Ishikawa (cell line): ENCODE measurements at regions not wholly inside any gene's neighbourhood (a gene's known extent, or its start where the extent isn't known, plus 50 kb on each side); places are given as distances from the start of the nearest gene placed in this dataset.

Source experiments
- CEBPB ChIP-seq: IDR thresholded peaks from 2 replicates; pipeline ENCODE4 v1.6.1; 2012
- CREB1 ChIP-seq: IDR thresholded peaks from 2 replicates; pipeline ENCODE4 v1.6.1; 2012; ENCODE audit warnings: low read depth
- EGR1 ChIP-seq: IDR thresholded peaks from 2 replicates; pipeline ENCODE4 v1.6.1; 2012
- EP300 ChIP-seq: IDR thresholded peaks from 2 replicates; pipeline ENCODE4 v1.6.1; 2012; ENCODE audit warnings: borderline replicate concordance
- FOXM1 ChIP-seq: IDR thresholded peaks from 2 replicates; pipeline ENCODE4 v1.6.1; 2012; ENCODE audit warnings: low read depth, borderline replicate concordance
- NFIC ChIP-seq: IDR thresholded peaks from 2 replicates; pipeline ENCODE4 v1.6.1; 2012
- RAD21 ChIP-seq: IDR thresholded peaks from 2 replicates; pipeline ENCODE4 v1.6.1; 2012; ENCODE audit warnings: low read depth
- TAF1 ChIP-seq: IDR thresholded peaks from 2 replicates; pipeline ENCODE4 v1.6.1; 2012; ENCODE audit warnings: low read depth, mild to moderate bottlenecking
- TCF12 ChIP-seq: IDR thresholded peaks from 2 replicates; pipeline ENCODE4 v1.6.1; 2012; ENCODE audit warnings: low read depth
- TEAD4 ChIP-seq: IDR thresholded peaks from 2 replicates; pipeline ENCODE4 v1.6.1; 2012
- YY1 ChIP-seq: IDR thresholded peaks from 2 replicates; pipeline ENCODE4 v1.6.1; 2012; ENCODE audit warnings: low read depth
- ZBTB7A ChIP-seq: IDR thresholded peaks from 2 replicates; pipeline ENCODE4 v1.6.1; 2012; ENCODE audit warnings: low read depth
- TF ChIP-seq, protein P1 (sequence below): IDR thresholded peaks from 2 replicates; pipeline ENCODE4 v1.6.1; 2012
- TF ChIP-seq, protein P2 (sequence below): IDR thresholded peaks from 2 replicates; pipeline ENCODE4 v1.6.1; 2012
- TF ChIP-seq, protein P3 (sequence below): IDR thresholded peaks from 2 replicates; pipeline ENCODE4 v1.6.1; 2012; ENCODE audit warnings: low read depth, mild to moderate bottlenecking

DNA sequence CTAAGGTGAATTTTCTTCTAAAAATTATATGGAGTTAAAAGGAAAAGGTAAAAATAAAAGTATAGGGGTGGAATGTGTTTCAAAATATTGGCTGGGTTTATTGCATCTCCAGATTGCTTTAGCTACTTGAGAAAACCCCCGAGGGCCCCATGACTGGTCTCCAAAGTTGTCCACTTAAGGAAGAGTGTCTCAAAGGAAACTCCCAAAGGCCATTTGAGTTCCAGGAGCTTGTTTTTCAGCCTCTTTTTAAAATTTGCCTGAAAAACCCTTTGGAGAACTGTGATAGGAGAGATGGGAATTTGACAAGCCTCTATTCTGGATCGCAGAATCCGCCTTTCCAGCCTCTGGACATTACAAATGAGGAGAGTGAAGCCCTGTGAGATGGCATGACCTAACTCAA, 225.6 kb downstream of the ZNF326 start:
- TF ChIP-seq TCF12, result no peak
- TF ChIP-seq YY1, result no peak
- no peak for TF ChIP-seq CEBPB
- TF ChIP-seq, protein P1, sequence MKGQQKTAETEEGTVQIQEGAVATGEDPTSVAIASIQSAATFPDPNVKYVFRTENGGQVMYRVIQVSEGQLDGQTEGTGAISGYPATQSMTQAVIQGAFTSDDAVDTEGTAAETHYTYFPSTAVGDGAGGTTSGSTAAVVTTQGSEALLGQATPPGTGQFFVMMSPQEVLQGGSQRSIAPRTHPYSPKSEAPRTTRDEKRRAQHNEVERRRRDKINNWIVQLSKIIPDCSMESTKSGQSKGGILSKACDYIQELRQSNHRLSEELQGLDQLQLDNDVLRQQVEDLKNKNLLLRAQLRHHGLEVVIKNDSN, result no peak
- TF ChIP-seq, protein P2, sequence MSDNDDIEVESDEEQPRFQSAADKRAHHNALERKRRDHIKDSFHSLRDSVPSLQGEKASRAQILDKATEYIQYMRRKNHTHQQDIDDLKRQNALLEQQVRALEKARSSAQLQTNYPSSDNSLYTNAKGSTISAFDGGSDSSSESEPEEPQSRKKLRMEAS, result no peak
- no peak for TF ChIP-seq CREB1
- TF ChIP-seq TEAD4, result no peak
- TF ChIP-seq NFIC, result no peak
- no peak for TF ChIP-seq ZBTB7A
- no peak for TF ChIP-seq EP300
- TF ChIP-seq RAD21, result no peak
- TF ChIP-seq, protein P3, sequence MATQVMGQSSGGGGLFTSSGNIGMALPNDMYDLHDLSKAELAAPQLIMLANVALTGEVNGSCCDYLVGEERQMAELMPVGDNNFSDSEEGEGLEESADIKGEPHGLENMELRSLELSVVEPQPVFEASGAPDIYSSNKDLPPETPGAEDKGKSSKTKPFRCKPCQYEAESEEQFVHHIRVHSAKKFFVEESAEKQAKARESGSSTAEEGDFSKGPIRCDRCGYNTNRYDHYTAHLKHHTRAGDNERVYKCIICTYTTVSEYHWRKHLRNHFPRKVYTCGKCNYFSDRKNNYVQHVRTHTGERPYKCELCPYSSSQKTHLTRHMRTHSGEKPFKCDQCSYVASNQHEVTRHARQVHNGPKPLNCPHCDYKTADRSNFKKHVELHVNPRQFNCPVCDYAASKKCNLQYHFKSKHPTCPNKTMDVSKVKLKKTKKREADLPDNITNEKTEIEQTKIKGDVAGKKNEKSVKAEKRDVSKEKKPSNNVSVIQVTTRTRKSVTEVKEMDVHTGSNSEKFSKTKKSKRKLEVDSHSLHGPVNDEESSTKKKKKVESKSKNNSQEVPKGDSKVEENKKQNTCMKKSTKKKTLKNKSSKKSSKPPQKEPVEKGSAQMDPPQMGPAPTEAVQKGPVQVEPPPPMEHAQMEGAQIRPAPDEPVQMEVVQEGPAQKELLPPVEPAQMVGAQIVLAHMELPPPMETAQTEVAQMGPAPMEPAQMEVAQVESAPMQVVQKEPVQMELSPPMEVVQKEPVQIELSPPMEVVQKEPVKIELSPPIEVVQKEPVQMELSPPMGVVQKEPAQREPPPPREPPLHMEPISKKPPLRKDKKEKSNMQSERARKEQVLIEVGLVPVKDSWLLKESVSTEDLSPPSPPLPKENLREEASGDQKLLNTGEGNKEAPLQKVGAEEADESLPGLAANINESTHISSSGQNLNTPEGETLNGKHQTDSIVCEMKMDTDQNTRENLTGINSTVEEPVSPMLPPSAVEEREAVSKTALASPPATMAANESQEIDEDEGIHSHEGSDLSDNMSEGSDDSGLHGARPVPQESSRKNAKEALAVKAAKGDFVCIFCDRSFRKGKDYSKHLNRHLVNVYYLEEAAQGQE, result no peak
- no peak for TF ChIP-seq EGR1

DNA sequence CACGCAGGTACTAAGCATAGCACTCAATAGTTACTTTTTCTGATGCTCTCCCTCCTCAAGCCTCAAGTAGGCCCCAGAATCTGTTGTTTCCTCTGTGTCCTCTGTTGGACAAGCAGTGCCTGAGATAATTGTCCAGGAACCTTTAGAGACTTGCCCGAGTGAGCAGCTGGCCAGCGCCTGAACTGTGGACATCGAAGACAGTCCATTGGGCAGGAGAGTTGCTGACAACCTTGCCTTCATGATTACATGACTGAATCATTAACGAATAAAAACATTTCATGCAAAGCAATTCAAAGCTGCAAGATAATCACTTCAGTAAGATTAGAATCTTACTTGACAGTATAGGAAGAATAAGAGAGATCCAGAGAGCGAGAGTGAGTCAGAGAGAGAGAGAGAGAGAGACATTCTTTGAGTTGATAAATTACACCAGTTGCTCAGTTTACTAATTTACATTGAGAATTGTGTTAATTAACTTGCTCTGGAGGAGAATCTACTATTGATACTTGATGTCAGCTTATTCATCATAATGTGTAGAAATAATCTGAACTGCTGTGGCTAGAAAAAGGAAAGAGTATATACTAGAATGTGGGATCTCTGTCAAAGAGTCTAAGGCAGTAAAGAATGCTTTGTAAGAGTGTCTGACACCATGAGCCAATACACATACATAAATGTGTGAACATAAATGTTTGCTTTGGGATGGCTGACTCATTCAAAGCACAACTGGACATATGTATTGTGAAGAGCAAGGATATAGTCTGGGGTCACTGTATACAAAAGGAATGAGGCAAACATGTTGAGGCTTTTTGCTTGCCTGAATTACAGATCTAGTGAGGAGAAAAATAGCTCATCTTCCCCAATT, 216.0 kb downstream of the ZNF326 start:
- TF ChIP-seq TCF12 (no peak), EGR1 (no peak), TAF1 (no peak), EP300 (no peak), YY1 (no peak), NFIC (no peak), TEAD4 (no peak), CEBPB (no peak), FOXM1 (no peak)
- TF ChIP-seq, protein P1, result no peak

DNA sequence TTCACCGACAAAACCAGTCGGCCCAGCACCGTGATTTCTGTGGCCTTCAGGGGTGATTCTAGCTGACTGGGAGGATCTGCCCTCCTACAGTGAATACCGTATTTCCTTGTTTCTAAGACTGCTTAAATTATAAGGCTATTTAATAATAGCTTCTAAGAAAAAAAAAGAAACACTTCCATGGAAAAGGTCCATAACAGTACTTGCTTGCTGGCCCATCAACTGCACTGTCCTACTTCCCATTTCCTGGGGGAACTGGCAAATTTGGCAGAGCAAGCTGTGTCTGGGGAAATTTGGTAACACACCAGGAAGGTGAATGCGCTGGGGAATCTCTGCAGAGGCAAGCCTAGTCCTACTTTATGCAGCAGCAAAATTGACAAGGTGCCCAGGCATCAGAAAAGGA, 214.0 kb downstream of the ZNF326 start:
- TF ChIP-seq YY1, result no peak
- TF ChIP-seq CEBPB, result no peak
- TF ChIP-seq, protein P1, result no peak
- no peak for TF ChIP-seq EP300
- TF ChIP-seq ZBTB7A, result no peak
- TF ChIP-seq, protein P2, result no peak
- TF ChIP-seq TCF12, result no peak
- TF ChIP-seq TEAD4, result no peak
- no peak for TF ChIP-seq CREB1
- TF ChIP-seq, protein P3, result no peak
- TF ChIP-seq NFIC, result no peak
- no peak for TF ChIP-seq FOXM1
- TF ChIP-seq TAF1, result no peak
- TF ChIP-seq RAD21, result no peak
- no peak for TF ChIP-seq EGR1

DNA sequence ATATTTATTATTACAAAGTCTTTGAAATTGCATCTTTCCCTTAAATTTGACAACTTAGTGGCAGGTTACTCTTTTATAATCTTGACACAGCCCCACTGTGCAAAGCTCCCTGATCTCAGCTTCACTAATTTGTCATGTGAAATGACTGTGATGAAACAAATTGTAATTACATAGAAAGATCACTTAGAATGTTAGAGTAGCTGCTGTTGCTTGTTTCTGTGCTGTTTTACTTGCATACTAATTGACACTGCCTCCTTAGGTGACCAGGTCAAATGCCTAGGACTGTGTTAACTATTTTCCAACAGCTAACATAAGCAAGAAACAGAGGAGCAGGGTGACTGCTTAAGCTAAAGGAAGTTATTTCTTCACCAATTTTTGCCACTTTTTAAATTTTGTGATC, 211.3 kb downstream of the ZNF326 start:
- TF ChIP-seq CEBPB, result no peak

DNA sequence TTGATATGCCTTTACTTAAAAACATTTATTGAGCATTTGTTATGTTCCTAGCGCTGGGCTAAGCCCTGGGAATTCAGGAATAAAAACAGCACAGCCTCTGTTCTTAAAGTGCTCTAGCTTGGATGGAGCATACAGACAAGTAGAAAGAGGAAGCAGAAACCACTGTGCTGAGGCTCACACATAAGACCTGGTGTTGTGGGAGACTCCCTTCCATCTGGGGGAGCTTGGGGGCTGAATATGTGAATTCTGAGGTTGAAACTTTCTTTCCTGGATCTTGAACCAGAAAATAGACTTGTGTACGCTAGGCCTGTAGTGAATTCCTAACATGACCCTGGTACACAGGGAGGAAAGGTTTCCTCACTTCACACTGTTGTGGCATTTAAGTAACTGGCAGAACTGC, 209.9 kb downstream of the ZNF326 start:
- TF ChIP-seq TAF1 (no peak), YY1 (no peak), ZBTB7A (no peak), NFIC (no peak), TCF12 (no peak), EP300 (no peak), TEAD4 (no peak), CREB1 (no peak), CEBPB (no peak), RAD21 (no peak), EGR1 (no peak), FOXM1 (no peak)
- TF ChIP-seq, protein P3, result no peak
- TF ChIP-seq, protein P2, result no peak
- TF ChIP-seq, protein P1, result no peak
